GM12873 (cell line): ENCODE measurements at regions not wholly inside any gene's neighbourhood (a gene's known extent, or its start where the extent isn't known, plus 50 kb on each side); places are given as distances from the start of the nearest gene placed in this dataset.

ENCODE experiments used
- TF ChIP-seq, protein P1 (sequence below): IDR thresholded peaks from 2 replicates; pipeline ENCODE4 v1.5.1; 2012; ENCODE audit warnings: low read depth, mild to moderate bottlenecking, moderate library complexity, low read length, control low read depth; ENCODE audit not compliant: insufficient read depth; ENCODE audit errors: missing control alignments

GRCh38 chr11:92611157-92611556 lies 358.3 kb upstream of the MTNR1B start:
- TF ChIP-seq, protein P1, sequence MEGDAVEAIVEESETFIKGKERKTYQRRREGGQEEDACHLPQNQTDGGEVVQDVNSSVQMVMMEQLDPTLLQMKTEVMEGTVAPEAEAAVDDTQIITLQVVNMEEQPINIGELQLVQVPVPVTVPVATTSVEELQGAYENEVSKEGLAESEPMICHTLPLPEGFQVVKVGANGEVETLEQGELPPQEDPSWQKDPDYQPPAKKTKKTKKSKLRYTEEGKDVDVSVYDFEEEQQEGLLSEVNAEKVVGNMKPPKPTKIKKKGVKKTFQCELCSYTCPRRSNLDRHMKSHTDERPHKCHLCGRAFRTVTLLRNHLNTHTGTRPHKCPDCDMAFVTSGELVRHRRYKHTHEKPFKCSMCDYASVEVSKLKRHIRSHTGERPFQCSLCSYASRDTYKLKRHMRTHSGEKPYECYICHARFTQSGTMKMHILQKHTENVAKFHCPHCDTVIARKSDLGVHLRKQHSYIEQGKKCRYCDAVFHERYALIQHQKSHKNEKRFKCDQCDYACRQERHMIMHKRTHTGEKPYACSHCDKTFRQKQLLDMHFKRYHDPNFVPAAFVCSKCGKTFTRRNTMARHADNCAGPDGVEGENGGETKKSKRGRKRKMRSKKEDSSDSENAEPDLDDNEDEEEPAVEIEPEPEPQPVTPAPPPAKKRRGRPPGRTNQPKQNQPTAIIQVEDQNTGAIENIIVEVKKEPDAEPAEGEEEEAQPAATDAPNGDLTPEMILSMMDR: no peak

DNA sequence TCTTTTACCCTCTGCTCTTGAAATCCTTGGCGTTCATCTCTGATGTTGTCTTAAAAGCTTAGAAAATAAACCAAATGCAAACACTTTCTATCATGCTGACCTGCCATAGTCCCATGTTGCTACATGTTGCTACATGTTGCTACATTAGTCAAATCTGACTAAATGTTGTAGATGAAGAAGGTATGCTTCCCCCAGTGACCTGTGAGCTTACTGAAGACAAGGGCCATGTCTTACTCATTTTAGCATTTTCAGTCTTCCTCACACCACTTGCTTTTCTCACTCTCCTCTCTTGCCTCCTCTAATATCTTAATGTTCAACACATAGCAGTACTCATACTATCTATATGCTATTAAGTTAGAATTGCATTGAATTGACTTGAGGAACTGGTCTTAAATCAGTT lies 346.4 kb upstream of the MTNR1B start:
- TF ChIP-seq, protein P1: no peak

DNA sequence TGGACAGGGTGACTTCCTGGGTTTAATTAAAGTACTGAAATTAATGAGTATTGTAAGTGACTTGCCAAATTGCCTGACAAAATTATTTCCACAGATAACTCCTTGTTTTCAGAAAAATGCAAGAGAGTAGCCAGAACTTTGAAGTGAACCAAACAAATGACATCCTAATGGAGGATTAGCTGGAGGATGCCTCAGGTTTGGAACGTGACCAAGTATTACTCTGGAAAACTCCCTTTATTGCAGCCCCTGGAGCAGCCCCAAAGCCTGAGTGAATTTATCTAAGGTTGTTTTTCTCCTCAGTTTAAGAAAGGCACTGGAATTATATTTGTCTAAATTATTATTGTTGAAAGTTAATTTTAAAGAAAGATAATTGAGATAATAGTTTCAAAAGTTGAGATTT lies 343.6 kb upstream of the MTNR1B start:
- TF ChIP-seq, protein P1: no peak

DNA sequence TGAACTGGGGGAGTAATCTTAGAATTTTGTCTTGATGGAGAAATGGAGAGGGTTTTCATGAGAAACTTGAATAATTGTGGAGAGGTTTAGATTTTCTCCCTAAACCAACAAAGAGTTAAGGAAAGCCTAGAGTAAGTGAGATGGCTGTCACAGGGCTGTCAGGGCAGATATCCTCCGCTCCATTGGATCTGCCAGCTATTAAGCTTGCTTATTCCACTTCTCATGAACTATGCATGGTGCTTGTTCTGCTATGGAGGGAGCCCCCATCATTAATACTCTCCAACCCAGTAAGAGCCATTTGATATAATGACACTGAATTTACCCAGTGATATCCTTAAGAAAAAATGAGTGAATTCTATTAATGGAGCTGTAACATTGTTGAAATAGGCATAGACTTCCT lies 342.8 kb upstream of the MTNR1B start:
- TF ChIP-seq, protein P1: no peak

GRCh38 chr11:92627615-92628256 lies 341.7 kb upstream of the MTNR1B start:
- TF ChIP-seq, protein P1: no peak

DNA sequence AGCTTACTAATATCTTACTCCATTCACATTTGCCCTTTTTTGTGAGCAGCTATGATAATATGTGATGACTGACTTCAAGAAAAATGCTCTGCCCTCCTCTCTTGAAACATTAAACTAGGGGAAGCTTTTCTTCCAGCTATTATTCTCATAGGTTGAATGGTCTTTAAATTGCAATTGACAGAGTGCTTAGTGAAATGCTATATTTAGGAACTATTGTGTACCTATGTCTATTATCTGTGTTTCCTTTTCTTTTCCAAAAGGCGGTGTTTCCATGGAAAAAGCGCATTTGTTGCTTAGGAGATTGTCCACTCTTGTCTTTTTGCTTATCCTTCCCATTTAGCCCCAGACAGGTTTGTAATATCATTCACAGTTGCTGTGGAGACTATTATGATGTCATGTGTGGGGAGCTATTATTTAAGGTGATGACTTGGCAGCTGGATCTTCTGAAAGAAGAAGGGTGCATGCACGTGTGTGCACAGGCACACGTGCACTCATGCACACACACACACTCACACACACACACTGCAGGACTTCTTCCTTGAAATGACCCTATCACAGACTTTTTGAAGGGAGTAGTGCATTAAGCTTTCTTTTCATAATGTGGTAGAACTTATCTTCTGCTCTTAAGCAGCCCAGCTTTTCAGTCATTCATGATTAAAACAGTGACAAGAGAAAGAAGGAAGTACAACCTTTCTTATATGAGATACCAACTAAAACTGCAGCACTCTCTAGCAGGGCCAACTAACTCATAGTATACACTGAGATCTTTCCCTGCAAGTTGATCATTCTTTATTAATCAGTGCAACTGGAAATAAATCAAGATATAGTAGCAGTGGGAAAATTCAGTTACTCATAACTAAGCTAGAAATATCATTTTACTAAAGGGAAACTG lies 340.8 kb upstream of the MTNR1B start:
- TF ChIP-seq, protein P1: no peak

DNA sequence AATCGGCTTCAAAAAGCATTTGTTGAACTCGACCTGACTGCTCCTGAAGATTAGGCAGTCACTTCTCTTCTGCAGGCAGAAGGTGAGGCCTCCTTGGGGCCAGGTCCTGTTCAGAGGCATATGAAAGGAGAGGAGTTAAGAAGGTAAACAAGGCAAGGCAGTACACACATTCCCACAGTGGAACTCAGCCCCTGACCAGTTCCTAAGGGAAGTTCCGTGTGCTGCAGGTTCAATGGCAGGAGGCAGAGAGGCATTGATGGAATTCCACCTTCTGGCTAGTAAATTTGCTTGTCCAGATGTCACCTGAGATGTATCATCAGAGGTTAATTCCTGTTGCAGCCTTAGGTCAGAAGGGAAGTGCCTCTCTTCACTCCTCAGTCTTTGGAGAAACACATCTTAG lies 337.0 kb upstream of the MTNR1B start:
- TF ChIP-seq, protein P1: no peak
